ENCODE measurements at regions not wholly inside any gene's neighbourhood (a gene's known extent, or its start where the extent isn't known, plus 50 kb on each side); places are given as distances from the start of the nearest gene placed in this dataset.

- Mint-ChIP-seq H3K9me3 (ENCODE audit: low read depth, unreplicated experiment) (no peaks in the 10 kb centered on the region), H3K36me3 (ENCODE audit: insufficient read depth, unreplicated experiment) (no peaks in the 10 kb centered on the region), H3K27me3 (ENCODE audit: unreplicated experiment) (no peaks in the 10 kb centered on the region), H3K4me3 (ENCODE audit: low read depth, unreplicated experiment) (no peak overlapping the region), H3K4me1 (ENCODE audit: low read depth, unreplicated experiment) (peaks cover 15% of the 10 kb centered on the region), H3K27ac (ENCODE audit: unreplicated experiment) (no peak overlapping the region)
- intact Hi-C loops (cut with micrococcal nuclease; ENCODE audit: unreplicated experiment) = no loop called here
- no TSS peak for BruUV-seq (replicated peaks)
- CTCF ChIA-PET = no interaction called here
- DNase-seq = no peak
- TF ChIP-seq, protein P1, sequence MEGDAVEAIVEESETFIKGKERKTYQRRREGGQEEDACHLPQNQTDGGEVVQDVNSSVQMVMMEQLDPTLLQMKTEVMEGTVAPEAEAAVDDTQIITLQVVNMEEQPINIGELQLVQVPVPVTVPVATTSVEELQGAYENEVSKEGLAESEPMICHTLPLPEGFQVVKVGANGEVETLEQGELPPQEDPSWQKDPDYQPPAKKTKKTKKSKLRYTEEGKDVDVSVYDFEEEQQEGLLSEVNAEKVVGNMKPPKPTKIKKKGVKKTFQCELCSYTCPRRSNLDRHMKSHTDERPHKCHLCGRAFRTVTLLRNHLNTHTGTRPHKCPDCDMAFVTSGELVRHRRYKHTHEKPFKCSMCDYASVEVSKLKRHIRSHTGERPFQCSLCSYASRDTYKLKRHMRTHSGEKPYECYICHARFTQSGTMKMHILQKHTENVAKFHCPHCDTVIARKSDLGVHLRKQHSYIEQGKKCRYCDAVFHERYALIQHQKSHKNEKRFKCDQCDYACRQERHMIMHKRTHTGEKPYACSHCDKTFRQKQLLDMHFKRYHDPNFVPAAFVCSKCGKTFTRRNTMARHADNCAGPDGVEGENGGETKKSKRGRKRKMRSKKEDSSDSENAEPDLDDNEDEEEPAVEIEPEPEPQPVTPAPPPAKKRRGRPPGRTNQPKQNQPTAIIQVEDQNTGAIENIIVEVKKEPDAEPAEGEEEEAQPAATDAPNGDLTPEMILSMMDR (IDR thresholded peaks at IDR 0.05; ENCODE audit: unreplicated experiment) = no peak
Observed at GRCh38 chr6:12596731-12597130, 119.8 kb upstream of the PHACTR1 start.

DNA sequence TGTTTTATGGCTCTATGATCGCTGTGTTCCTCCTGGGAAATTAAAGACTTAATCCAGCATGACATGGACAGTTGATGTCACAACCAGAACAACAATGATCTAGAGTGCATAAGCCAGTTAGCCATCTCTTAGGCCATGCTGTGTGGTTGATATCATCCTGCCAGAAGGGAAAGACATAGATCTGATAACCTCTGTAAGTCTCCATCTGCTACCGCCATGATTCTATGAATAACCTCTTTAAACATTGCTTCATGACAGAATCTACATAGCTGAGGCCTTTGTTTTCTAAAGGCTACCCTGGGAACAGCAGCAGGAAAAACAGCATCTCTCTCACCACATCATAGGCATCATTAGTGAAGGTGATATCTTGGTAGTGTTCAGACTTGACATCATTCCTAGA lies 117.6 kb upstream of the PHACTR1 start:
- CTCF ChIA-PET = interaction anchor here (0.8 kb wide), 1 partner anchor 309 kb away, joined by 3 read pairs; the partner anchor contains the start of gene EDN1
- Mint-ChIP-seq H3K27me3 (ENCODE audit: unreplicated experiment) (no peaks in the 10 kb centered on the region), H3K9me3 (ENCODE audit: low read depth, unreplicated experiment) (no peaks in the 10 kb centered on the region), H3K36me3 (ENCODE audit: insufficient read depth, unreplicated experiment) (no peaks in the 10 kb centered on the region), H3K4me3 (ENCODE audit: low read depth, unreplicated experiment) (no peak overlapping the region), H3K4me1 (ENCODE audit: low read depth, unreplicated experiment) (peaks cover 27% of the 10 kb centered on the region), H3K27ac (ENCODE audit: unreplicated experiment) (no peak overlapping the region)
- BruUV-seq (replicated peaks) = no TSS peak
- intact Hi-C loops (cut with micrococcal nuclease; ENCODE audit: unreplicated experiment) = no loop called here
- TF ChIP-seq, protein P1 (IDR thresholded peaks at IDR 0.05; ENCODE audit: unreplicated experiment) = no peak
- DNase-seq = no peak

DNA sequence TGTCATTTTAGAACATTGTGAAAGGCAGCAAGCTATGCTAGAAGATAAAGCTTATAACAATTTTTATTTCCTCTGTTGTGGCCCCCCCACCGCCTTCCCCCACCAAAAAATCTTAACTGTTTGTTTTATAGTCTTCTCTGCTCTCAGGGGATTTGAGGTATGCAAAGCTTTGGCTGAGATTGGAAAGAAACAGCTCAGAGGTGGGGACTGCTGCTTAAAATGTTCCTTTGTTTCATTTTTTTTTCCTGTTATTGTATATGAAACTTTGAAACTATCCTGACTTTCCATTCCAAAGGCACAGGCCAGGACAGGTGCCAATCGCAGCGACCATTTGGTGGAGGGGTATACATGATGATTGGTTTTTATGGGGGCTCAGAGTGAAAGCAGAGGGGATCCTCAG lies 114.7 kb upstream of the PHACTR1 start:
- no peaks in the 10 kb centered on the region for H3K27me3 Mint-ChIP-seq (ENCODE audit: unreplicated experiment)
- CTCF ChIA-PET = interaction anchor here (0.6 to 1.4 kb wide), 2 partner anchors 291 to 1589 kb away, joined by 3 to 4 read pairs; no protein-coding TSS in a partner anchor
- no peak for DNase-seq
- H3K9me3 Mint-ChIP-seq (ENCODE audit: low read depth, unreplicated experiment) = no peaks in the 10 kb centered on the region
- H3K4me3 Mint-ChIP-seq (ENCODE audit: low read depth, unreplicated experiment) = no peak overlapping the region
- no peaks in the 10 kb centered on the region for H3K36me3 Mint-ChIP-seq (ENCODE audit: insufficient read depth, unreplicated experiment)
- no TSS peak for BruUV-seq (replicated peaks)
- peaks cover 27% of the 10 kb centered on the region for H3K4me1 Mint-ChIP-seq (ENCODE audit: low read depth, unreplicated experiment)
- TF ChIP-seq, protein P1 (IDR thresholded peaks at IDR 0.05; ENCODE audit: unreplicated experiment) = no peak
- intact Hi-C loops (cut with micrococcal nuclease; ENCODE audit: unreplicated experiment) = loop anchor here (2.0 kb wide), 2 partner anchors 205 to 309 kb away; no protein-coding TSS in a partner anchor
- H3K27ac Mint-ChIP-seq (ENCODE audit: unreplicated experiment) = no peak overlapping the region

DNA sequence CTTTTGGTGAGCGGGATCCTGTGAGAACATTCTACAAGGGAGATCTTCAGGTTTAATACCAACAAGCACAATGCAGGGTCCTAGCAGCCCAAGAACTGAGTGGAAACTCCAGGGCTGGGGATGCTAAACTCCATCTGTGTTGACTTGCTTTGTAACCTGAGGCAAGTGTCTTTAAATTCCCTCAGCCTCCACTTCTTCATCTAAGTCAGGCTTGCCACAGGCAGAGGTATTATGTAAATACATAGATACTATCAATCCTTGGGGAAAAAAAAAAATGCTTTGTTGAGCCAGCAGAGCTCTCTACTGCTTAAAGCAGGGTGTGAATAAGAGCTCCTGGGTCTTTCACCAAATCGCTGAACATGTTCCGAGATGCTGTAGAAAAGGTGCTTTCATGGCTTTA lies 114.2 kb upstream of the PHACTR1 start:
- Mint-ChIP-seq H3K9me3 (ENCODE audit: low read depth, unreplicated experiment) (no peaks in the 10 kb centered on the region), H3K4me3 (ENCODE audit: low read depth, unreplicated experiment) (no peak overlapping the region), H3K36me3 (ENCODE audit: insufficient read depth, unreplicated experiment) (no peaks in the 10 kb centered on the region), H3K27me3 (ENCODE audit: unreplicated experiment) (no peaks in the 10 kb centered on the region), H3K4me1 (ENCODE audit: low read depth, unreplicated experiment) (peaks cover 27% of the 10 kb centered on the region), H3K27ac (ENCODE audit: unreplicated experiment) (no peak overlapping the region)
- DNase-seq = no peak
- CTCF ChIA-PET = interaction anchor here (1.4 kb wide), 1 partner anchor 291 kb away, joined by 4 read pairs; no protein-coding TSS in a partner anchor
- intact Hi-C loops (cut with micrococcal nuclease; ENCODE audit: unreplicated experiment) = loop anchor here (2.0 kb wide), 2 partner anchors 206 to 310 kb away; no protein-coding TSS in a partner anchor
- TF ChIP-seq, protein P1 (IDR thresholded peaks at IDR 0.05; ENCODE audit: unreplicated experiment) = no peak
- no TSS peak for BruUV-seq (replicated peaks)

Data from Calu3 (cell line).